HG03571 (cell line): ENCODE measurements at regions not wholly inside any gene's neighbourhood (a gene's known extent, or its start where the extent isn't known, plus 50 kb on each side); places are given as distances from the start of the nearest gene placed in this dataset.

ENCODE experiments used
- ATAC-seq: cut with Tn5 transposase; IDR thresholded peaks from one replicate; pipeline ENCODE4 v1.9.1; 2021; ENCODE audit not compliant: unreplicated experiment

- peak; percentile 69 for ATAC-seq
Observed at GRCh38 chr1:172883387-172883791, 167.4 kb downstream of the TNFSF18 start.

GRCh38 chr1:172883844-172884243, 166.9 kb downstream of the TNFSF18 start:
- ATAC-seq: peak; percentile 25

- ATAC-seq: no peak
Observed at GRCh38 chr1:172885411-172885810, 165.3 kb downstream of the TNFSF18 start.

- ATAC-seq: no peak
Observed at GRCh38 chr1:172885971-172886370, 164.8 kb downstream of the TNFSF18 start.

GRCh38 chr1:172887162-172887561, 163.6 kb downstream of the TNFSF18 start:
- no peak for ATAC-seq

GRCh38 chr1:172893146-172893841, 157.4 kb downstream of the TNFSF18 start:
- no peak for ATAC-seq

GRCh38 chr1:172894349-172895049, 156.2 kb downstream of the TNFSF18 start:
- ATAC-seq: peak; percentile 25

GRCh38 chr1:172895050-172895460, 155.7 kb downstream of the TNFSF18 start:
- ATAC-seq: peak; percentile 77

GRCh38 chr1:172895761-172896160, 155.0 kb downstream of the TNFSF18 start:
- no peak for ATAC-seq

- ATAC-seq: no peak
Observed at GRCh38 chr1:172897738-172898137, 153.0 kb downstream of the TNFSF18 start.

- ATAC-seq: no peak
Observed at GRCh38 chr1:172898866-172899265, 151.9 kb downstream of the TNFSF18 start.

GRCh38 chr1:172900376-172900997, 150.3 kb downstream of the TNFSF18 start:
- ATAC-seq: no peak

- ATAC-seq: no peak
Observed at GRCh38 chr1:172902200-172902599, 148.5 kb downstream of the TNFSF18 start.

GRCh38 chr1:172902861-172903381, 147.8 kb downstream of the TNFSF18 start:
- no peak for ATAC-seq

- no peak for ATAC-seq
Observed at GRCh38 chr1:172903581-172904220, 147.0 kb downstream of the TNFSF18 start.

- ATAC-seq: no peak
Observed at GRCh38 chr1:172905452-172905851, 145.3 kb downstream of the TNFSF18 start.

- ATAC-seq: no peak
Observed at GRCh38 chr1:172906778-172907592, 143.8 kb downstream of the TNFSF18 start.

GRCh38 chr1:172907834-172908326, 142.9 kb downstream of the TNFSF18 start:
- ATAC-seq: no peak

- ATAC-seq: no peak
Observed at GRCh38 chr1:172909606-172910326, 141.0 kb downstream of the TNFSF18 start.
